ENCODE measurements at regions not wholly inside any gene's neighbourhood (a gene's known extent, or its start where the extent isn't known, plus 50 kb on each side); places are given as distances from the start of the nearest gene placed in this dataset.

GRCh38 chr5:116686438-116686837 lies 111.8 kb upstream of the SEMA6A start:
- TF ChIP-seq CTCF (IDR thresholded peaks at IDR 0.05 in 2 of 3, conservative IDR thresholded peaks at IDR 0.05 in 1 of 3; ENCODE audit: control insufficient read depth in 2 of 3, extremely low read depth in 1 of 3, insufficient read depth in 1 of 3, low read depth in 3 of 3, low read length in 3 of 3) (no peak), REST (IDR thresholded peaks at IDR 0.05; ENCODE audit: low read depth, low read length) (no peak), FOXK2 (IDR thresholded peaks at IDR 0.05) (no peak), JUND (IDR thresholded peaks at IDR 0.05; ENCODE audit: low read depth, low read length) (no peak), CEBPB (IDR thresholded peaks at IDR 0.05; ENCODE audit: borderline replicate concordance in 1 of 2, low read depth in 2 of 2, low read length in 2 of 2) (no peak), POLR2A (IDR thresholded peaks at IDR 0.05; ENCODE audit: low read depth, low read length) (no peak), MXI1 (IDR thresholded peaks at IDR 0.05; ENCODE audit: low read depth, low read length) (no peak), POLR2AphosphoS2 (IDR thresholded peaks at IDR 0.05; ENCODE audit: low read depth, low read length) (no peak), SREBF2 (IDR thresholded peaks at IDR 0.05; ENCODE audit: low read length) (no peak)

Data from GM12878 (cell line).